ENCODE measurements at regions not wholly inside any gene's neighbourhood (a gene's known extent, or its start where the extent isn't known, plus 50 kb on each side); places are given as distances from the start of the nearest gene placed in this dataset.

- H3K4me3 ChIP-seq (ENCODE audit: low read depth, low read length): no peak overlapping the region
- no peak for DNase-seq (ENCODE audit: low read depth)
- TF ChIP-seq CTCF (conservative IDR thresholded peaks at IDR 0.05; ENCODE audit: low read depth, low read length): no peak
Observed at GRCh38 chr2:128635361-128635900, 316.8 kb upstream of the HS6ST1 start.

DNA sequence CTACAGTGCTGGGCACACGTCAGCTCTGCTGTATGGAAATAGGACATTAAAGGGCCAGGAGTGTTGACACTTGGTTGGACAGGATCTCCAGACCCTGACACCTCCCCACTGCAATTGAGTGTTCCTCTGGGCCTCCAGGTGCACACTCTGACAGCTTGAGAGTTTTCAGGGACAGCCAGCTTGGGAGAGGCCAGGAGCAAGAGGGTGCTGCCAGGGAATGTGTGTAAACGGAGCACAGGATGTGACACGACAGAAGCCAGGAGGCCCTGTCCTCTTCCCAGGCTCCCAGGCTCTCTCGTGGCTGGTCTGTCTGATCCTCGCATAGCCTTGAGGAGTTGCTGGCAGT is 318.1 kb upstream of the HS6ST1 start:
- no peak overlapping the region for H3K4me3 ChIP-seq (ENCODE audit: low read depth, low read length)
- DNase-seq (ENCODE audit: low read depth): no peak
- no peak for TF ChIP-seq CTCF (conservative IDR thresholded peaks at IDR 0.05; ENCODE audit: low read depth, low read length)

DNA sequence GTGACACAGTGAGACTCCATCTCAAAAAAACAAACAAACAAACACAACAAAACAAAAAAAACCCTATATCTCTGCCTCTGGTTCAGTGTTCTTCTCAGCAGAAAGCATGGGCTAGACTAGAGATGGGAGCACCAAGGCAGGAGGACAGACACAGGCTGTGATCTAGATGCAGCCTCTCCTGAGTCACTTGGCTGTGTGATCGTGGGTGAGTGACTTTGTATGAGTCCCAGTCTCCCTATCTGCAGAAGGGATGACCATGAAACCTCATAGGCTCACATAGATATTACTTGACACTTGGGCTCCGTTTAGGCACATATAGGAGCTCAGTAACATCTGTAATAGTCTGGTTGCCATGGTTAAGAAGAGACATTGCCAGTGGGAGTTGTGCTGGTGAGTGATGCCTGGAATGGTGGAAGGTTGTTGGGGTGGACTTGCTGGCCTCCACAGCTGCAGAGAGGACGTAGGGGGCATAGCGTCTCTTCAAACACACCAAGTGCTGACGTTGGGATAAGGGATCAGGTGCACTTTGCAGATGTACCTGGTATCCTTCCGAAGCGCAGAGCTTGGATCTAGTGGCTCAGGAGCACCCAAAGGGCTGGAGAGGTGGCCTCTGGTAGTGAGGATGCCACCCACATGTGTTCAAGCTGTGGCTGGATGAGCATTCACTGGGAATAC is 318.9 kb upstream of the HS6ST1 start:
- TF ChIP-seq CTCF (conservative IDR thresholded peaks at IDR 0.05; ENCODE audit: low read depth, low read length): no peak
- H3K4me3 ChIP-seq (ENCODE audit: low read depth, low read length): no peak overlapping the region
- no peak for DNase-seq (ENCODE audit: low read depth)

- DNase-seq (ENCODE audit: low read depth): no peak
- TF ChIP-seq CTCF (conservative IDR thresholded peaks at IDR 0.05; ENCODE audit: low read depth, low read length): no peak
- H3K4me3 ChIP-seq (ENCODE audit: low read depth, low read length): no peak overlapping the region
Observed at GRCh38 chr2:128638341-128639119, 319.9 kb upstream of the HS6ST1 start.

DNA sequence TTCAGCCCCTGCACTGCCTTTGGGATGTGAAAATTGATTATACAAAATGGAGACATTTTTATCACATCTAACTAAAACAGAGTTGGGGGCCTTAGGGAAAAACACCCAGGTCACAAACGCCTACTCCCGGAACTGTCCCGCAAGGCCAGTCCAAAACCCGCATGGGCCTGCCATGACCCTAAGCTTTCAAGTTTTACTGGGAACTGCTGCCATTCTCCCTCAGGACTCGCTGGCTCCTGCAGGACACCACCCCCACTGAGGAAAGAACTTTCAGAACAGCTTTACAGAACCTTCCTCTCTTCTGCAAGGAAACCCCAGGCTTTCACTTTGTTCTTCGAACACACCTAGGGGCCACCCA is 320.4 kb upstream of the HS6ST1 start:
- no peak overlapping the region for H3K4me3 ChIP-seq (ENCODE audit: low read depth, low read length)
- TF ChIP-seq CTCF (conservative IDR thresholded peaks at IDR 0.05; ENCODE audit: low read depth, low read length): no peak
- DNase-seq (ENCODE audit: low read depth): no peak

DNA sequence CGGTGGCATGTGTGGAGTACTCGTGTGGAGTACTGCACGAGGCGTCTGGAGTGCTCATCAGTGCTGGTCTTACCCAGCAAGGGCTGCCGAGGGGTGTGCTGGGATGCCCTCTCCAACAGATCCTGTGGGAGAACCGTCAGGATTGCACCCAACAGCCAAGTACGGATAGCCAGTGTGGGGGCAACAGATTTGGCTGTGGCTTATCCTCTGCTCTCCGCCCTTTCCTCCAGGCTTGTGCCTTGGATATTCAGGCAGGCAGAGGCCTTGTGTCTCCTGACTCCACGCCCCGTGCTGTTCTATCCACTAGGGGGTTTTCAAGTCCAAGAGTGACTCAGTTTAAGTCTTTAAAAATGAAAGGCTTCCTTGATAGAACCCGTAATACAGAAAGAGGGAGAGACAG is 321.0 kb upstream of the HS6ST1 start:
- DNase-seq (ENCODE audit: low read depth): no peak
- no peak for TF ChIP-seq CTCF (conservative IDR thresholded peaks at IDR 0.05; ENCODE audit: low read depth, low read length)
- H3K4me3 ChIP-seq (ENCODE audit: low read depth, low read length): no peak overlapping the region
